Activated CD8-positive, alpha-beta T cell treated with anti-CD3 and anti-CD28 coated beads for 36 hours (primary cell): ENCODE measurements at regions not wholly inside any gene's neighbourhood (a gene's known extent, or its start where the extent isn't known, plus 50 kb on each side); places are given as distances from the start of the nearest gene placed in this dataset.

Source experiments
- ATAC-seq: fragments of 200-7000 bp; cut with Tn5 transposase; one replicate; pipeline ENCODE4 v1.10.0; 2021; ENCODE audit warnings: mild to moderate bottlenecking, moderate library complexity
- CTCF ChIA-PET: fragments of 350-600 bp; sonication (Branson Sonifier 250); formaldehyde crosslinking; loops from one replicate; lab custom pipeline; 2021; ENCODE audit warnings: antibody characterized with exemption; lab: Charles Lee
- POLR2A ChIA-PET: fragments of 350-600 bp; sonication (Branson Sonifier 250); formaldehyde crosslinking; loops from one replicate; lab custom pipeline; 2021; ENCODE audit warnings: antibody characterized with exemption; lab: Charles Lee
- DNase-seq: peaks from one replicate; pipeline ENCODE4 v3.0.0-alpha.2; 2020
- H3K27ac Mint-ChIP-seq: one replicate; pipeline ENCODE4 v1.8.0; 2021; ENCODE audit warnings: mild to moderate bottlenecking, mixed read lengths
- H3K27me3 Mint-ChIP-seq: one replicate; pipeline ENCODE4 v1.8.0; 2021; ENCODE audit warnings: mixed read lengths
- H3K36me3 Mint-ChIP-seq: one replicate; pipeline ENCODE4 v1.8.0; 2021; ENCODE audit warnings: low read depth, mixed read lengths
- H3K4me1 Mint-ChIP-seq: one replicate; pipeline ENCODE4 v1.8.0; 2021; ENCODE audit warnings: low read depth, mixed read lengths
- H3K4me3 Mint-ChIP-seq: one replicate; pipeline ENCODE4 v1.8.0; 2021; ENCODE audit warnings: mild to moderate bottlenecking, moderate library complexity, mixed read lengths
- H3K9me3 Mint-ChIP-seq: one replicate; pipeline ENCODE4 v1.8.0; 2021; ENCODE audit warnings: mixed read lengths
- CTCF ChIP-seq: fragments of 200-600 bp; IDR thresholded peaks from one replicate; pipeline ENCODE4 v1.8.0; 2022; ENCODE audit warnings: antibody characterized with exemption, mild to moderate bottlenecking
- intact Hi-C: fragments of 100-400 bp; cut with micrococcal nuclease; formaldehyde crosslinking; loops from one replicate; pipeline ENCODE4 v1.10.0; 2022

GRCh38 chr9:107671588-107671987, 182.0 kb upstream of the KLF4 start:
- DNase-seq (no peak), ATAC-seq (no peak)
- ChIA-PET CTCF (no interaction called here), POLR2A (no interaction called here)
- intact Hi-C loops = no loop called here
- Mint-ChIP-seq H3K9me3 (no peaks in the 10 kb centered on the region), H3K27ac (no peak overlapping the region), H3K4me1 (no peaks in the 10 kb centered on the region), H3K4me3 (no peak overlapping the region), H3K27me3 (no peaks in the 10 kb centered on the region), H3K36me3 (no peaks in the 10 kb centered on the region)
- TF ChIP-seq CTCF = no peak

GRCh38 chr9:107669422-107669821, 179.9 kb upstream of the KLF4 start:
- no peak overlapping the region for H3K4me3 Mint-ChIP-seq
- TF ChIP-seq CTCF = no peak
- no peak overlapping the region for H3K27ac Mint-ChIP-seq
- H3K9me3 Mint-ChIP-seq = no peaks in the 10 kb centered on the region
- POLR2A ChIA-PET = no interaction called here
- intact Hi-C loops = no loop called here
- no peaks in the 10 kb centered on the region for H3K36me3 Mint-ChIP-seq
- CTCF ChIA-PET = no interaction called here
- no peak for ATAC-seq
- no peak for DNase-seq
- no peaks in the 10 kb centered on the region for H3K27me3 Mint-ChIP-seq
- H3K4me1 Mint-ChIP-seq = no peaks in the 10 kb centered on the region

- H3K4me1 Mint-ChIP-seq = no peaks in the 10 kb centered on the region
- intact Hi-C loops = no loop called here
- no peak overlapping the region for H3K4me3 Mint-ChIP-seq
- no peak for TF ChIP-seq CTCF
- no peaks in the 10 kb centered on the region for H3K36me3 Mint-ChIP-seq
- no peak overlapping the region for H3K27ac Mint-ChIP-seq
- H3K27me3 Mint-ChIP-seq = no peaks in the 10 kb centered on the region
- ChIA-PET CTCF (no interaction called here), POLR2A (no interaction called here)
- DNase-seq (no peak), ATAC-seq (no peak)
- no peaks in the 10 kb centered on the region for H3K9me3 Mint-ChIP-seq
These were observed 177.9 kb upstream of the KLF4 start for GRCh38 chr9:107667231-107668070.

- POLR2A ChIA-PET = no interaction called here
- no peak for ATAC-seq
- H3K9me3 Mint-ChIP-seq = no peaks in the 10 kb centered on the region
- intact Hi-C loops = no loop called here
- no peaks in the 10 kb centered on the region for H3K27me3 Mint-ChIP-seq
- H3K4me3 Mint-ChIP-seq = no peak overlapping the region
- no peak for TF ChIP-seq CTCF
- H3K36me3 Mint-ChIP-seq = no peaks in the 10 kb centered on the region
- no peak overlapping the region for H3K27ac Mint-ChIP-seq
- CTCF ChIA-PET = no interaction called here
- H3K4me1 Mint-ChIP-seq = no peaks in the 10 kb centered on the region
- DNase-seq = no peak
These were observed 175.5 kb upstream of the KLF4 start for GRCh38 chr9:107665057-107665456.

GRCh38 chr9:107660976-107661375, 171.4 kb upstream of the KLF4 start:
- DNase-seq = no peak
- Mint-ChIP-seq H3K9me3 (no peaks in the 10 kb centered on the region), H3K27me3 (no peaks in the 10 kb centered on the region), H3K36me3 (no peaks in the 10 kb centered on the region), H3K4me1 (no peaks in the 10 kb centered on the region), H3K27ac (no peak overlapping the region), H3K4me3 (no peak overlapping the region)
- ChIA-PET POLR2A (no interaction called here), CTCF (no interaction called here)
- TF ChIP-seq CTCF = no peak
- intact Hi-C loops = no loop called here
- ATAC-seq = no peak
